ENCODE measurements at regions not wholly inside any gene's neighbourhood (a gene's known extent, or its start where the extent isn't known, plus 50 kb on each side); places are given as distances from the start of the nearest gene placed in this dataset.
"Not testable (repeated sequence)": the region's sequence is repeated elsewhere in the genome, so short reads cannot be mapped to it uniquely, and the experiment has no call there.

GRCh38 chr17:21593452-21594105, 98.7 kb upstream of the KCNJ18 start:
- TF ChIP-seq CTCF, POLR2AphosphoS5 (IDR thresholded peaks at IDR 0.05): not testable (repeated sequence)

Measured in breast epithelium (tissue), 3 donors.